OCI-LY3 (cell line): ENCODE measurements at regions not wholly inside any gene's neighbourhood (a gene's known extent, or its start where the extent isn't known, plus 50 kb on each side); places are given as distances from the start of the nearest gene placed in this dataset.

Source experiments
- EZH2phosphoT487 ChIP-seq: fragments of 200-600 bp; shearing (Covaris generic); IDR thresholded peaks from 2 replicates; pipeline ENCODE4 v1.6.1; 2018; ENCODE audit warnings: antibody characterized with exemption, mixed run types, low read depth
- TF ChIP-seq, protein P1 (sequence below): fragments of 200-600, 300-600 bp; sonication (generic); IDR thresholded peaks from 2 replicates; pipeline ENCODE4 v1.5.1; 2014; ENCODE audit warnings: antibody characterized with exemption, low read length, low read depth

DNA sequence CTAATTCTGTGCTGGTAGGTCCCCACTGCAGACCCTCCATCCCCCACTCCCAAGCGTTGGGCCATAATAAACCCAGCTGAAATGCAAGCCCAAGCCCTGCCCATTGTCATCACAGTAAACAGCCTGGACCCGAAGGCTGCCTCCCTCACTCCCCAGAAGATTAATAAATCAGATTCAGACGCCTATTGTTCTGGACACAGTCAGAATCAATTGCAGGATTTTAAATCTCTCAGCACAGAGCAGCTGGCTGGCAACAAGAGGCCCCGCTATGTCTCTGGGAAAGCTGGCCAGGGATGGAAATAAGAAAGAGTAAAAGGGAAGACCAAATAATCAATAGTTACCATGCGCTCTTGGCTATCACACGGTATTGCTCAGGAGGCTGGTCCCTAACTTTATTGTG lies 93.9 kb downstream of the C17orf67 start:
- TF ChIP-seq, protein P1, sequence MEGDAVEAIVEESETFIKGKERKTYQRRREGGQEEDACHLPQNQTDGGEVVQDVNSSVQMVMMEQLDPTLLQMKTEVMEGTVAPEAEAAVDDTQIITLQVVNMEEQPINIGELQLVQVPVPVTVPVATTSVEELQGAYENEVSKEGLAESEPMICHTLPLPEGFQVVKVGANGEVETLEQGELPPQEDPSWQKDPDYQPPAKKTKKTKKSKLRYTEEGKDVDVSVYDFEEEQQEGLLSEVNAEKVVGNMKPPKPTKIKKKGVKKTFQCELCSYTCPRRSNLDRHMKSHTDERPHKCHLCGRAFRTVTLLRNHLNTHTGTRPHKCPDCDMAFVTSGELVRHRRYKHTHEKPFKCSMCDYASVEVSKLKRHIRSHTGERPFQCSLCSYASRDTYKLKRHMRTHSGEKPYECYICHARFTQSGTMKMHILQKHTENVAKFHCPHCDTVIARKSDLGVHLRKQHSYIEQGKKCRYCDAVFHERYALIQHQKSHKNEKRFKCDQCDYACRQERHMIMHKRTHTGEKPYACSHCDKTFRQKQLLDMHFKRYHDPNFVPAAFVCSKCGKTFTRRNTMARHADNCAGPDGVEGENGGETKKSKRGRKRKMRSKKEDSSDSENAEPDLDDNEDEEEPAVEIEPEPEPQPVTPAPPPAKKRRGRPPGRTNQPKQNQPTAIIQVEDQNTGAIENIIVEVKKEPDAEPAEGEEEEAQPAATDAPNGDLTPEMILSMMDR = no peak
- TF ChIP-seq EZH2phosphoT487 = no peak
